OCI-LY7 (cell line): ENCODE measurements at regions not wholly inside any gene's neighbourhood (a gene's known extent, or its start where the extent isn't known, plus 50 kb on each side); places are given as distances from the start of the nearest gene placed in this dataset.

Experiments
- EZH2phosphoT487 ChIP-seq: fragments of 200-600 bp; sonication (generic); IDR thresholded peaks from 2 replicates; pipeline ENCODE4 v1.6.1; 2018; ENCODE audit warnings: low read depth, borderline replicate concordance, mild to moderate bottlenecking, mixed run types, antibody characterized with exemption, low read length, moderate library complexity, mixed read lengths
- TF ChIP-seq, protein P1 (sequence below): fragments of 200-600 bp; sonication (generic); conservative IDR thresholded peaks from 2 replicates; pipeline ENCODE4 v1.5.1; 2014; ENCODE audit warnings: mild to moderate bottlenecking, antibody characterized with exemption, low read length, moderate library complexity, mixed read lengths

DNA sequence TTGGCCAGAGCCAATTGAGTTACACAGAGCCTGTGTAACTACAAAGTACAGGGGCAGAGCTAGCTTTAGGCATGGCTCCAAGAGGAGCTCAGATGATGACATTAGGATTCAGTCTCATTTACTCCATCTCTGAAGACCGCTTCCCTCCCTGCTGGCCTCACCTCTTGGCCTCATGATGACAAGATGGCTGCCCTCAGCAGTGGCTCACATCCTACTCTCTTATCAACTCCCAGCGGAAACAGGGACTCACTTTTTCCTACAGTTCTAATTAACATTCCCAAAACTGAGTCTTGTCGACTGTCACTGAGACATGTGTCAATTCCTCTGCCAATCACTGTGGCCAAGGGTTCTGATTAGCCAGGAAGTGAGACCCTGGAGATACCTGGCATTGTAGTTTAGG is 59.4 kb upstream of the ECE1 start:
- TF ChIP-seq EZH2phosphoT487: no peak
- TF ChIP-seq, protein P1, sequence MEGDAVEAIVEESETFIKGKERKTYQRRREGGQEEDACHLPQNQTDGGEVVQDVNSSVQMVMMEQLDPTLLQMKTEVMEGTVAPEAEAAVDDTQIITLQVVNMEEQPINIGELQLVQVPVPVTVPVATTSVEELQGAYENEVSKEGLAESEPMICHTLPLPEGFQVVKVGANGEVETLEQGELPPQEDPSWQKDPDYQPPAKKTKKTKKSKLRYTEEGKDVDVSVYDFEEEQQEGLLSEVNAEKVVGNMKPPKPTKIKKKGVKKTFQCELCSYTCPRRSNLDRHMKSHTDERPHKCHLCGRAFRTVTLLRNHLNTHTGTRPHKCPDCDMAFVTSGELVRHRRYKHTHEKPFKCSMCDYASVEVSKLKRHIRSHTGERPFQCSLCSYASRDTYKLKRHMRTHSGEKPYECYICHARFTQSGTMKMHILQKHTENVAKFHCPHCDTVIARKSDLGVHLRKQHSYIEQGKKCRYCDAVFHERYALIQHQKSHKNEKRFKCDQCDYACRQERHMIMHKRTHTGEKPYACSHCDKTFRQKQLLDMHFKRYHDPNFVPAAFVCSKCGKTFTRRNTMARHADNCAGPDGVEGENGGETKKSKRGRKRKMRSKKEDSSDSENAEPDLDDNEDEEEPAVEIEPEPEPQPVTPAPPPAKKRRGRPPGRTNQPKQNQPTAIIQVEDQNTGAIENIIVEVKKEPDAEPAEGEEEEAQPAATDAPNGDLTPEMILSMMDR: no peak
